Right ventricle myocardium superior (tissue), 1 donor: ENCODE measurements at regions not wholly inside any gene's neighbourhood (a gene's known extent, or its start where the extent isn't known, plus 50 kb on each side); places are given as distances from the start of the nearest gene placed in this dataset.

Experiments
- ATAC-seq: fragments of 200-7000 bp; cut with Tn5 transposase; one replicate; pipeline ENCODE4 v1.9.1; 2020; ENCODE audit warnings: mild to moderate bottlenecking; ENCODE audit not compliant: poor library complexity
- DNase-seq: peaks from one replicate; pipeline ENCODE4 v3.0.0-alpha.2; 2020
- intact Hi-C: fragments of 100-400 bp; cut with DNase I; formaldehyde crosslinking; loops from one replicate; pipeline ENCODE4 v1.11.2; 2022
- donor health status: DM: no; HTN: yes; CAD: no; lungs with severe emphysema.

- DNase-seq (no peak), ATAC-seq (no peak)
- intact Hi-C loops = no loop called here
Observed at GRCh38 chr3:177935047-177935446, 601.2 kb upstream of the KCNMB2 start.

GRCh38 chr3:177936721-177937120, 599.5 kb upstream of the KCNMB2 start:
- intact Hi-C loops = no loop called here
- ATAC-seq (no peak), DNase-seq (no peak)

- intact Hi-C loops = no loop called here
- DNase-seq = no peak
- ATAC-seq = no peak
Observed at GRCh38 chr3:177942911-177943310, 593.3 kb upstream of the KCNMB2 start.

- no peak for DNase-seq
- intact Hi-C loops = no loop called here
- ATAC-seq = peak; percentile 36
Observed at GRCh38 chr3:177944228-177944661, 592.0 kb upstream of the KCNMB2 start.

- intact Hi-C loops = no loop called here
- DNase-seq (no peak), ATAC-seq (no peak)
Observed at GRCh38 chr3:177946048-177946447, 590.2 kb upstream of the KCNMB2 start.

- no peak for ATAC-seq
- intact Hi-C loops = no loop called here
Observed at GRCh38 chr3:177946497-177946896, 589.7 kb upstream of the KCNMB2 start.

GRCh38 chr3:177946936-177947335, 589.3 kb upstream of the KCNMB2 start:
- DNase-seq (no peak), ATAC-seq (peak; percentile 49)
- intact Hi-C loops = no loop called here

More at GRCh38 chr3:177946497-177946896, 589.7 kb upstream of the KCNMB2 start:
- DNase-seq = no peak

- DNase-seq (no peak), ATAC-seq (no peak)
- intact Hi-C loops = no loop called here
Observed at GRCh38 chr3:177947901-177948300, 588.3 kb upstream of the KCNMB2 start.

GRCh38 chr3:177948716-177949425, 587.4 kb upstream of the KCNMB2 start:
- no peak for ATAC-seq
- DNase-seq = no peak
- intact Hi-C loops = no loop called here

GRCh38 chr3:177959188-177959587, 577.0 kb upstream of the KCNMB2 start:
- ATAC-seq = no peak
- no peak for DNase-seq
- intact Hi-C loops = no loop called here

- intact Hi-C loops = no loop called here
- no peak for DNase-seq
- no peak for ATAC-seq
Observed at GRCh38 chr3:177960014-177960413, 576.2 kb upstream of the KCNMB2 start.

GRCh38 chr3:177960722-177961121, 575.5 kb upstream of the KCNMB2 start:
- ATAC-seq (no peak), DNase-seq (no peak)
- intact Hi-C loops = no loop called here

GRCh38 chr3:177961784-177962183, 574.5 kb upstream of the KCNMB2 start:
- intact Hi-C loops = no loop called here
- DNase-seq (no peak), ATAC-seq (no peak)

- DNase-seq (no peak), ATAC-seq (no peak)
- intact Hi-C loops = no loop called here
Observed at GRCh38 chr3:177966493-177966892, 569.7 kb upstream of the KCNMB2 start.

- DNase-seq (no peak), ATAC-seq (no peak)
- intact Hi-C loops = no loop called here
Observed at GRCh38 chr3:177968891-177969290, 567.3 kb upstream of the KCNMB2 start.

- DNase-seq = no peak
- intact Hi-C loops = no loop called here
- no peak for ATAC-seq
Observed at GRCh38 chr3:177973241-177973840, 562.9 kb upstream of the KCNMB2 start.

GRCh38 chr3:177976241-177976640, 560.0 kb upstream of the KCNMB2 start:
- no peak for ATAC-seq

GRCh38 chr3:177976866-177977265, 559.4 kb upstream of the KCNMB2 start:
- intact Hi-C loops = no loop called here
- ATAC-seq = no peak

More at GRCh38 chr3:177976241-177976640, 560.0 kb upstream of the KCNMB2 start:
- no peak for DNase-seq
- intact Hi-C loops = no loop called here

GRCh38 chr3:177977381-177978158, 558.7 kb upstream of the KCNMB2 start:
- ATAC-seq (no peak), DNase-seq (no peak)
- intact Hi-C loops = no loop called here

More at GRCh38 chr3:177976866-177977265, 559.4 kb upstream of the KCNMB2 start:
- DNase-seq = no peak

- intact Hi-C loops = no loop called here
- ATAC-seq = no peak
- no peak for DNase-seq
Observed at GRCh38 chr3:177978946-177979345, 557.3 kb upstream of the KCNMB2 start.
